ENCODE measurements at regions not wholly inside any gene's neighbourhood (a gene's known extent, or its start where the extent isn't known, plus 50 kb on each side); places are given as distances from the start of the nearest gene placed in this dataset.
A peak's percentile ranks its signal among the peaks of the same experiment; 100 is the strongest.

GRCh38 chr12:34286934-34287333 lies 264.6 kb downstream of the ALG10 start:
- in situ Hi-C loops (cut with MboI; ENCODE audit: low pct_unique_long_range_greater_than_20kb, low sequenced_read_pairs) = loop anchor here (25.0 kb wide), 1 partner anchor 100 kb away; no protein-coding TSS in a partner anchor
- no peak for DNase-seq

- DNase-seq = no peak
- in situ Hi-C loops (cut with MboI; ENCODE audit: low pct_unique_long_range_greater_than_20kb, low sequenced_read_pairs) = loop anchor here (25.0 kb wide), 1 partner anchor 100 kb away; no protein-coding TSS in a partner anchor
Observed at GRCh38 chr12:34287437-34287836, 265.1 kb downstream of the ALG10 start.

GRCh38 chr12:34287986-34288962 lies 266.0 kb downstream of the ALG10 start:
- in situ Hi-C loops (cut with MboI; ENCODE audit: low pct_unique_long_range_greater_than_20kb, low sequenced_read_pairs) = loop anchor here (25.0 kb wide), 1 partner anchor 99 kb away; no protein-coding TSS in a partner anchor
- no peak for DNase-seq

GRCh38 chr12:34288963-34289345 lies 266.7 kb downstream of the ALG10 start:
- in situ Hi-C loops (cut with MboI; ENCODE audit: low pct_unique_long_range_greater_than_20kb, low sequenced_read_pairs) = loop anchor here (25.0 kb wide), 1 partner anchor 98 kb away; no protein-coding TSS in a partner anchor
- no peak for DNase-seq

GRCh38 chr12:34289431-34290380 lies 267.4 kb downstream of the ALG10 start:
- DNase-seq = no peak
- in situ Hi-C loops (cut with MboI; ENCODE audit: low pct_unique_long_range_greater_than_20kb, low sequenced_read_pairs) = loop anchor here (25.0 kb wide), 1 partner anchor 98 kb away; no protein-coding TSS in a partner anchor

GRCh38 chr12:34290381-34290995 lies 268.2 kb downstream of the ALG10 start:
- DNase-seq = no peak
- in situ Hi-C loops (cut with MboI; ENCODE audit: low pct_unique_long_range_greater_than_20kb, low sequenced_read_pairs) = loop anchor here (25.0 kb wide), 1 partner anchor 97 kb away; no protein-coding TSS in a partner anchor

GRCh38 chr12:34291001-34291400 lies 268.7 kb downstream of the ALG10 start:
- no peak for DNase-seq
- in situ Hi-C loops (cut with MboI; ENCODE audit: low pct_unique_long_range_greater_than_20kb, low sequenced_read_pairs) = loop anchor here (25.0 kb wide), 1 partner anchor 96 kb away; no protein-coding TSS in a partner anchor

GRCh38 chr12:34291426-34291901 lies 269.2 kb downstream of the ALG10 start:
- no peak for DNase-seq

GRCh38 chr12:34292736-34293625 lies 270.7 kb downstream of the ALG10 start:
- in situ Hi-C loops (cut with MboI; ENCODE audit: low pct_unique_long_range_greater_than_20kb, low sequenced_read_pairs) = loop anchor here (25.0 kb wide), 1 partner anchor 94 kb away; no protein-coding TSS in a partner anchor
- DNase-seq = peak; percentile 5

More at GRCh38 chr12:34291426-34291901, 269.2 kb downstream of the ALG10 start:
- in situ Hi-C loops (cut with MboI; ENCODE audit: low pct_unique_long_range_greater_than_20kb, low sequenced_read_pairs) = loop anchor here (25.0 kb wide), 1 partner anchor 96 kb away; no protein-coding TSS in a partner anchor

- in situ Hi-C loops (cut with MboI; ENCODE audit: low pct_unique_long_range_greater_than_20kb, low sequenced_read_pairs) = loop anchor here (25.0 kb wide), 1 partner anchor 93 kb away; no protein-coding TSS in a partner anchor
- DNase-seq = no peak
Observed at GRCh38 chr12:34294137-34294536, 271.8 kb downstream of the ALG10 start.

- in situ Hi-C loops (cut with MboI; ENCODE audit: low pct_unique_long_range_greater_than_20kb, low sequenced_read_pairs) = loop anchor here (25.0 kb wide), 1 partner anchor 92 kb away; no protein-coding TSS in a partner anchor
- no peak for DNase-seq
Observed at GRCh38 chr12:34294671-34295365, 272.5 kb downstream of the ALG10 start.

- in situ Hi-C loops (cut with MboI; ENCODE audit: low pct_unique_long_range_greater_than_20kb, low sequenced_read_pairs) = loop anchor here (25.0 kb wide), 1 partner anchor 92 kb away; no protein-coding TSS in a partner anchor
- no peak for DNase-seq
Observed at GRCh38 chr12:34295366-34296142, 273.3 kb downstream of the ALG10 start.

- in situ Hi-C loops (cut with MboI; ENCODE audit: low pct_unique_long_range_greater_than_20kb, low sequenced_read_pairs) = loop anchor here (25.0 kb wide), 1 partner anchor 91 kb away; no protein-coding TSS in a partner anchor
- no peak for DNase-seq
Observed at GRCh38 chr12:34296143-34297041, 274.1 kb downstream of the ALG10 start.

GRCh38 chr12:34297126-34297789 lies 275.0 kb downstream of the ALG10 start:
- DNase-seq = no peak
- in situ Hi-C loops (cut with MboI; ENCODE audit: low pct_unique_long_range_greater_than_20kb, low sequenced_read_pairs) = loop anchor here (25.0 kb wide), 1 partner anchor 90 kb away; no protein-coding TSS in a partner anchor

Measured in KBM-7 (cell line).